HFFc6 (cell line): ENCODE measurements at regions not wholly inside any gene's neighbourhood (a gene's known extent, or its start where the extent isn't known, plus 50 kb on each side); places are given as distances from the start of the nearest gene placed in this dataset.

Source experiments
- DNase-seq: peaks from one replicate; pipeline ENCODE4 v3.0.0-alpha.2; 2018
- H3K27ac Mint-ChIP-seq: 2 replicates; pipeline ENCODE4 v1.8.0; 2020; ENCODE audit warnings: mild to moderate bottlenecking, mixed read lengths
- H3K27me3 Mint-ChIP-seq: 2 replicates; pipeline ENCODE4 v1.8.0; 2021; ENCODE audit warnings: mild to moderate bottlenecking, moderate library complexity, mixed read lengths; ENCODE audit not compliant: insufficient read depth
- H3K36me3 Mint-ChIP-seq: 2 replicates; pipeline ENCODE4 v1.8.0; 2021; ENCODE audit warnings: low read depth, mixed read lengths
- H3K4me1 Mint-ChIP-seq: 2 replicates; pipeline ENCODE4 v1.8.0; 2020; ENCODE audit warnings: low read depth, mixed read lengths
- H3K4me3 Mint-ChIP-seq: 2 replicates; pipeline ENCODE4 v1.8.0; 2020; ENCODE audit warnings: mild to moderate bottlenecking, moderate library complexity, mixed read lengths
- H3K9me3 Mint-ChIP-seq: 2 replicates; pipeline ENCODE4 v1.8.0; 2020; ENCODE audit warnings: mild to moderate bottlenecking, mixed read lengths
- CTCF ChIP-seq: fragments of 200-600 bp; sonication (generic); IDR thresholded peaks from 2 replicates; pipeline ENCODE4 v1.5.0; 2021; ENCODE audit warnings: antibody characterized with exemption, mild to moderate bottlenecking

- Mint-ChIP-seq H3K4me1 (no peaks in the 10 kb centered on the region), H3K36me3 (peaks cover 5% of the 10 kb centered on the region; the same call in 1 of the 2 replicates)
- TF ChIP-seq CTCF = no peak
Observed at GRCh38 chr10:80755893-80756292, 218.2 kb downstream of the SH2D4B start.

GRCh38 chr10:80759693-80760092 is 222.0 kb downstream of the SH2D4B start:
- Mint-ChIP-seq H3K27ac (no peak overlapping the region), H3K36me3 (no peaks in the 10 kb centered on the region), H3K27me3 (no peaks in the 10 kb centered on the region; the same call in none of the 2 replicates), H3K4me3 (no peak overlapping the region), H3K9me3 (peaks cover 27% of the 10 kb centered on the region), H3K4me1 (no peaks in the 10 kb centered on the region)
- no peak for TF ChIP-seq CTCF
- DNase-seq = no peak

More at GRCh38 chr10:80755893-80756292, 218.2 kb downstream of the SH2D4B start:
- no peak overlapping the region for H3K4me3 Mint-ChIP-seq
- peaks cover 19% of the 10 kb centered on the region for H3K9me3 Mint-ChIP-seq
- H3K27me3 Mint-ChIP-seq = no peaks in the 10 kb centered on the region; the same call in 1 of the 2 replicates
- no peak for DNase-seq
- no peak overlapping the region for H3K27ac Mint-ChIP-seq

GRCh38 chr10:80760914-80761371 is 223.2 kb downstream of the SH2D4B start:
- no peaks in the 10 kb centered on the region; the same call in 1 of the 2 replicates for H3K27me3 Mint-ChIP-seq
- H3K4me3 Mint-ChIP-seq = no peak overlapping the region
- H3K36me3 Mint-ChIP-seq = no peaks in the 10 kb centered on the region
- H3K27ac Mint-ChIP-seq = no peak overlapping the region
- TF ChIP-seq CTCF = no peak
- no peak for DNase-seq
- H3K4me1 Mint-ChIP-seq = no peaks in the 10 kb centered on the region
- peaks cover 27% of the 10 kb centered on the region for H3K9me3 Mint-ChIP-seq

- DNase-seq = no peak
- TF ChIP-seq CTCF = no peak
- Mint-ChIP-seq H3K4me3 (no peak overlapping the region), H3K27me3 (no peaks in the 10 kb centered on the region; the same call in 1 of the 2 replicates), H3K4me1 (no peaks in the 10 kb centered on the region), H3K36me3 (no peaks in the 10 kb centered on the region), H3K27ac (no peak overlapping the region), H3K9me3 (peaks cover 23% of the 10 kb centered on the region)
Observed at GRCh38 chr10:80767963-80768362, 230.3 kb downstream of the SH2D4B start.

GRCh38 chr10:80769700-80770160 is 232.0 kb downstream of the SH2D4B start:
- Mint-ChIP-seq H3K27ac (no peak overlapping the region), H3K9me3 (peaks cover 21% of the 10 kb centered on the region), H3K4me3 (no peak overlapping the region), H3K4me1 (no peaks in the 10 kb centered on the region), H3K36me3 (no peaks in the 10 kb centered on the region), H3K27me3 (no peaks in the 10 kb centered on the region)
- DNase-seq = no peak
- TF ChIP-seq CTCF = no peak

GRCh38 chr10:80770239-80770638 is 232.5 kb downstream of the SH2D4B start:
- DNase-seq = no peak
- no peak for TF ChIP-seq CTCF
- Mint-ChIP-seq H3K27ac (no peak overlapping the region), H3K4me1 (no peaks in the 10 kb centered on the region), H3K4me3 (no peak overlapping the region), H3K36me3 (no peaks in the 10 kb centered on the region), H3K9me3 (peaks cover 21% of the 10 kb centered on the region), H3K27me3 (no peaks in the 10 kb centered on the region)
